ENCODE measurements at regions not wholly inside any gene's neighbourhood (a gene's known extent, or its start where the extent isn't known, plus 50 kb on each side); places are given as distances from the start of the nearest gene placed in this dataset.
A peak's percentile ranks its signal among the peaks of the same experiment; 100 is the strongest.
"Not testable (repeated sequence)": the region's sequence is repeated elsewhere in the genome, so short reads cannot be mapped to it uniquely, and the experiment has no call there.

GRCh38 chr14:40218282-40218941 lies 786.2 kb upstream of the FBXO33 start:
- peak; percentile 67 for DNase-seq

- DNase-seq: no peak
These were observed 784.7 kb upstream of the FBXO33 start for GRCh38 chr14:40216976-40217375.

- not testable (repeated sequence) for DNase-seq
These were observed 784.2 kb upstream of the FBXO33 start for GRCh38 chr14:40216408-40216807.

GRCh38 chr14:40213701-40214100 lies 781.5 kb upstream of the FBXO33 start:
- no peak for DNase-seq

- no peak for DNase-seq
These were observed 772.4 kb upstream of the FBXO33 start for GRCh38 chr14:40204441-40205175.

- no peak for DNase-seq
These were observed 766.9 kb upstream of the FBXO33 start for GRCh38 chr14:40199101-40199500.

GRCh38 chr14:40197344-40197743 lies 765.1 kb upstream of the FBXO33 start:
- DNase-seq: no peak

- no peak for DNase-seq
These were observed 755.8 kb upstream of the FBXO33 start for GRCh38 chr14:40188006-40188405.

GRCh38 chr14:40164083-40164482 lies 731.9 kb upstream of the FBXO33 start:
- no peak for DNase-seq

GRCh38 chr14:40139657-40140056 lies 707.4 kb upstream of the FBXO33 start:
- no peak for DNase-seq

- no peak for DNase-seq
These were observed 701.2 kb upstream of the FBXO33 start for GRCh38 chr14:40133463-40133862.

GRCh38 chr14:40129159-40129558 lies 696.9 kb upstream of the FBXO33 start:
- no peak for DNase-seq

- no peak for DNase-seq
These were observed 691.6 kb upstream of the FBXO33 start for GRCh38 chr14:40123816-40124215.

- DNase-seq: no peak
These were observed 690.9 kb upstream of the FBXO33 start for GRCh38 chr14:40122968-40123648.

- DNase-seq: no peak
These were observed 687.5 kb upstream of the FBXO33 start for GRCh38 chr14:40119765-40120164.

GRCh38 chr14:40119321-40119720 lies 687.1 kb upstream of the FBXO33 start:
- no peak for DNase-seq

- DNase-seq: no peak
These were observed 683.4 kb upstream of the FBXO33 start for GRCh38 chr14:40115583-40115982.

GRCh38 chr14:40113671-40114070 lies 681.4 kb upstream of the FBXO33 start:
- no peak for DNase-seq

GRCh38 chr14:40100544-40101196 lies 668.4 kb upstream of the FBXO33 start:
- DNase-seq: no peak

- no peak for DNase-seq
These were observed 667.1 kb upstream of the FBXO33 start for GRCh38 chr14:40099316-40099715.

GRCh38 chr14:40098468-40098867 lies 666.2 kb upstream of the FBXO33 start:
- DNase-seq: no peak

GRCh38 chr14:40096968-40097367 lies 664.7 kb upstream of the FBXO33 start:
- no peak for DNase-seq

- DNase-seq: no peak
These were observed 661.6 kb upstream of the FBXO33 start for GRCh38 chr14:40093800-40094199.

GRCh38 chr14:40074169-40074568 lies 641.9 kb upstream of the FBXO33 start:
- DNase-seq: no peak
